SK-N-SH treated with all-trans-retinoic acid at 6 μM for 48 hours (cell line): ENCODE measurements at regions not wholly inside any gene's neighbourhood (a gene's known extent, or its start where the extent isn't known, plus 50 kb on each side); places are given as distances from the start of the nearest gene placed in this dataset.

Experiments used
- ATAC-seq: fragments of 200-7000 bp; cut with Tn5 transposase; 3 replicates; pipeline ENCODE4 v1.9.1; 2020; ENCODE audit warnings: mild to moderate bottlenecking, moderate library complexity
- BACH2 ChIP-seq: fragments of 250-450 bp; sonication (Bioruptor Pico); IDR thresholded peaks from 2 replicates; pipeline ENCODE4 v1.9.0; 2021; ENCODE audit warnings: mild to moderate bottlenecking, borderline replicate concordance
- CSDC2 ChIP-seq: fragments of 250-450 bp; sonication (Bioruptor Pico); IDR thresholded peaks from 2 replicates; pipeline ENCODE4 v1.5.0; 2020; ENCODE audit warnings: mild to moderate bottlenecking, moderate library complexity
- CSRNP3 ChIP-seq: fragments of 250-450 bp; sonication (Bioruptor Pico); IDR thresholded peaks from 2 replicates; pipeline ENCODE4 v1.5.1; 2021; ENCODE audit warnings: mild to moderate bottlenecking, moderate library complexity
- ESRRG ChIP-seq: fragments of 250-450 bp; sonication (Bioruptor Pico); IDR thresholded peaks from 2 replicates; pipeline ENCODE4 v1.6.1; 2021; ENCODE audit warnings: mild to moderate bottlenecking
- GLIS3 ChIP-seq: fragments of 250-450 bp; sonication (Bioruptor Pico); IDR thresholded peaks from 2 replicates; pipeline ENCODE4 v1.5.0; 2020; ENCODE audit warnings: mild to moderate bottlenecking, moderate library complexity
- ISL1 ChIP-seq: fragments of 250-450 bp; sonication (Bioruptor Pico); IDR thresholded peaks from 2 replicates; pipeline ENCODE4 v2.1.2; 2022; ENCODE audit warnings: mild to moderate bottlenecking, moderate library complexity
- PATZ1 ChIP-seq: fragments of 250-450 bp; sonication (Bioruptor Pico); IDR thresholded peaks from 2 replicates; pipeline ENCODE4 v1.8.0; 2020; ENCODE audit warnings: mild to moderate bottlenecking, moderate library complexity, borderline replicate concordance
- POU6F1 ChIP-seq: fragments of 250-450 bp; sonication (Bioruptor Pico); IDR thresholded peaks from 2 replicates; pipeline ENCODE4 v1.8.0; 2021; ENCODE audit warnings: low read depth, mild to moderate bottlenecking, moderate library complexity, borderline replicate concordance
- PPARA ChIP-seq: fragments of 250-450 bp; sonication (Bioruptor Pico); IDR thresholded peaks from 2 replicates; pipeline ENCODE4 v1.5.0; 2020; ENCODE audit warnings: mild to moderate bottlenecking, borderline replicate concordance
- RARB ChIP-seq: fragments of 250-450 bp; sonication (Bioruptor Pico); IDR thresholded peaks from 2 replicates; pipeline ENCODE4 v1.8.0; 2021; ENCODE audit warnings: mild to moderate bottlenecking, moderate library complexity
- SNAI2 ChIP-seq: fragments of 250-450 bp; sonication (Bioruptor Pico); IDR thresholded peaks from 2 replicates; pipeline ENCODE4 v1.5.0; 2020; ENCODE audit warnings: mild to moderate bottlenecking, moderate library complexity
- TOX ChIP-seq: fragments of 250-450 bp; sonication (Bioruptor Pico); IDR thresholded peaks from 2 replicates; pipeline ENCODE4 v1.8.0; 2021; ENCODE audit warnings: mild to moderate bottlenecking, moderate library complexity, borderline replicate concordance
- TSHZ2 ChIP-seq: fragments of 250-450 bp; sonication (Bioruptor Pico); IDR thresholded peaks from 2 replicates; pipeline ENCODE4 v1.5.0; 2020; ENCODE audit warnings: mild to moderate bottlenecking, moderate library complexity
- ZC3H10 ChIP-seq: fragments of 250-450 bp; sonication (Bioruptor Pico); IDR thresholded peaks from 2 replicates; pipeline ENCODE4 v1.5.1; 2021; ENCODE audit warnings: mild to moderate bottlenecking, moderate library complexity
- ZFP3 ChIP-seq: fragments of 250-450 bp; sonication (Bioruptor Pico); IDR thresholded peaks from 2 replicates; pipeline ENCODE4 v1.5.0; 2020; ENCODE audit warnings: mild to moderate bottlenecking, moderate library complexity
- ZFP30 ChIP-seq: fragments of 450-650 bp; formaldehyde crosslinking; IDR thresholded peaks from 2 replicates; pipeline ENCODE4 v1.5.0; 2022; ENCODE audit warnings: mild to moderate bottlenecking, moderate library complexity
- ZNF565 ChIP-seq: fragments of 450-650 bp; formaldehyde crosslinking; conservative IDR thresholded peaks from 2 replicates; pipeline ENCODE4 v1.5.0; 2020; ENCODE audit warnings: low read depth, mild to moderate bottlenecking, moderate library complexity
- ZNF70 ChIP-seq: fragments of 450-650 bp; formaldehyde crosslinking; IDR thresholded peaks from 2 replicates; pipeline ENCODE4 v1.5.0; 2020; ENCODE audit warnings: mild to moderate bottlenecking, moderate library complexity
- ZNF8 ChIP-seq: fragments of 450-650 bp; formaldehyde crosslinking; IDR thresholded peaks from 2 replicates; pipeline ENCODE4 v1.5.0; 2020; ENCODE audit warnings: mild to moderate bottlenecking, moderate library complexity

- no peak for TF ChIP-seq ZC3H10 (CRISPR knock-in tag)
- TF ChIP-seq CSRNP3 = no peak
Observed at GRCh38 chr13:21799671-21800070, 128.8 kb downstream of the FGF9 start (continued).

DNA sequence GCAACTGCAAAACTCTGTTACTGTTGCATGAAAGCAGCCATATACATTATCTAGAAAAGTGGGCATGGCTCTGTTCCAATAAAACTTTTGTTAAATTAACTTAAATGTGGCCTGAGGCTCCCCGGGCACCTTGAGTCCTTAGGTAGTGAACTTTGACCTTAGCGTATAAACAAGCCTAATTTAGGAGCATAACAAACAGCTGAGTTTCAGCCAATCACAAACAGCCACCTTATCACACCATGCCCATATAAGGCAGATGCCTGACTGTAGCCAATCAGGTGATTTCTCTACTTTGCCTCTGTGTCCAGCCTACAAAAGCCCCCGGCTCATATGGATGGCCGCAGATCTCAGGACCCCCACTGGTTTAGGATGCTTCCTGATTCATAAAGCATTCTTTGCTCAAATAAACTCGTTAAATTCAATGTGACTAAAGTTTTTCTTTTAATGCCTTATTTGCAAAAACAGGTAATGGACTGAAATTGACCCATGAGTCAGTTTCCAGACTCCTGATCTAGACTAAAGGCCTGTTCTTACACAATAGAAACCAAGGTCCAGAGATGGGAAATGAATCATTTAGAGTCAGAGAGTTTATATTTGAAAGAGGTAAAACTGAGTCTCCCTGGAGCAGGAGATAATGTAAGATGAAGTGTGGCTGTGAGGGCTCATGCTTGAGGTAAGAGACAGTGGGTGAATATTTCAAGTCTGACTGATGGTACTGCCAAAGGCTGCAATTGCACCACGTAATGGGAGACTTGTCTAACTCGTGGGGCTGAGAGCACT lies 130.2 kb downstream of the FGF9 start:
- no peak for ATAC-seq
- no peak for TF ChIP-seq ZNF70 (CRISPR knock-in tag)
- no peak for TF ChIP-seq BACH2 (CRISPR knock-in tag)
- TF ChIP-seq ZFP30 (CRISPR knock-in tag) = no peak
- no peak for TF ChIP-seq ISL1 (CRISPR knock-in tag)
- no peak for TF ChIP-seq ZNF565 (CRISPR knock-in tag)
- no peak for TF ChIP-seq POU6F1 (CRISPR knock-in tag)
- no peak for TF ChIP-seq CSDC2 (CRISPR knock-in tag)
- TF ChIP-seq PPARA = no peak
- no peak for TF ChIP-seq SNAI2 (CRISPR knock-in tag)
- TF ChIP-seq ZC3H10 (CRISPR knock-in tag) = no peak
- TF ChIP-seq TSHZ2 (CRISPR knock-in tag) = no peak
- no peak for TF ChIP-seq PATZ1 (CRISPR knock-in tag)
- TF ChIP-seq RARB (CRISPR knock-in tag) = no peak
- no peak for TF ChIP-seq TOX (CRISPR knock-in tag)

DNA sequence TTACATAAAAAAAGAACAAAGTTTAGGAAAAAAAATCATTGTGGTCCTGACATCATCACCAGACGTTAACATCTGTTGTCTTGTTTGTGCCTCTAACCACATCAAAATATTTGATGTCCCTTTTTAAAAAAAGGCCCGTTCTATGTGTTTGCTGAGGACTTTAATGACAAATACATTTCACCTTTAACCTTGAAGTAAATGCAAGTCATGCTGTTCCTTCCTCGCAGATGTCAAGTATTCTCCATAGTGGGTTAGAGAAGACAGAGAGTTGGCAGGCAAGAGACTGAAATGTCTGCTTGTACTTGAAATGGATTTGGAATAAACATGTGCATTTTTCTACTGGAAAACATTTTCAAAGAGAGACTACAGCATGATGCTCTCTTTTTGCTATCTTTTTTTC lies 134.9 kb downstream of the FGF9 start:
- no peak for TF ChIP-seq TOX (CRISPR knock-in tag)
- no peak for TF ChIP-seq ZNF8 (CRISPR knock-in tag)
- no peak for TF ChIP-seq POU6F1 (CRISPR knock-in tag)
- TF ChIP-seq ZFP3 (CRISPR knock-in tag) = no peak
- no peak for TF ChIP-seq ESRRG (CRISPR knock-in tag)
- TF ChIP-seq GLIS3 (CRISPR knock-in tag) = no peak
- TF ChIP-seq PATZ1 (CRISPR knock-in tag) = no peak
- ATAC-seq = no peak
